Esophagus muscularis mucosa (tissue), 4 donors: ENCODE measurements at regions not wholly inside any gene's neighbourhood (a gene's known extent, or its start where the extent isn't known, plus 50 kb on each side); places are given as distances from the start of the nearest gene placed in this dataset.

Experiments used
- DNase-seq: peaks from one replicate; pipeline ENCODE4 v3.0.0-alpha.2; 2017; ENCODE audit errors: extremely low spot score
- H3K27ac ChIP-seq, 4 donors: fragments of 200-600 bp; sonication (generic); replicated peaks in 1 of 4; 1 replicate in 3 of 4; 2 replicates in 1 of 4; pipeline ENCODE4 v1.5.1; 2016 to 2019; ENCODE audit warnings: mild to moderate bottlenecking in 1 of 4
- H3K27me3 ChIP-seq, 4 donors: fragments of 200-600 bp; sonication (generic); one replicate each; pipeline versions ENCODE4 v1.5.1 to v1.6.0; 2016 to 2019
- H3K36me3 ChIP-seq, 4 donors: fragments of 200-600 bp; sonication (generic); one replicate each; pipeline ENCODE4 v1.5.1; 2016 to 2019
- H3K4me1 ChIP-seq, 4 donors: fragments of 200-600 bp; sonication (generic); one replicate each; pipeline ENCODE4 v1.5.1; 2016 to 2019
- H3K4me3 ChIP-seq, 4 donors: fragments of 200-600 bp; sonication (generic); 1 replicate in 2 of 4; 2 replicates in 2 of 4; pipeline ENCODE4 v1.5.1; 2016 to 2019; ENCODE audit warnings: mild to moderate bottlenecking in 4 of 4, moderate library complexity in 1 of 4
- H3K9me3 ChIP-seq, 4 donors: fragments of 200-600 bp; sonication (generic); 1 replicate in 3 of 4; 2 replicates in 1 of 4; pipeline ENCODE4 v1.5.1; 2016 to 2019
- CTCF ChIP-seq, 3 experiments: fragments of 200-600 bp in 2 of 3; fragments of 450-650 bp in 1 of 3; sonication (generic) in 2 of 3; IDR thresholded peaks; one replicate each; pipeline ENCODE4 v1.5.1; 2017 to 2019; ENCODE audit warnings: antibody characterized with exemption in 3 of 3, mild to moderate bottlenecking in 2 of 3, moderate library complexity in 1 of 3
- EP300 ChIP-seq: sonication (generic); formaldehyde crosslinking; IDR thresholded peaks from one replicate; pipeline ENCODE4 v1.6.1; 2017; ENCODE audit warnings: antibody characterized with exemption
- POLR2A ChIP-seq: fragments of 450-650 bp; IDR thresholded peaks from one replicate; pipeline ENCODE4 v1.6.1; 2017; ENCODE audit warnings: antibody characterized with exemption, moderate library complexity, mild to moderate bottlenecking, low read depth
- POLR2AphosphoS5 ChIP-seq, 2 donors: sonication (generic); formaldehyde crosslinking; IDR thresholded peaks; one replicate each; pipeline ENCODE4 v1.6.1; 2017; ENCODE audit warnings: antibody characterized with exemption in 2 of 2
- WGBS: methylation state at CpG from one replicate; pipeline ENCODE4 v1.1.5; 2018; 5-methylcytosine and 5-hydroxymethylcytosine counted together
- intact Hi-C: fragments of 100-400 bp; cut with DNase I; formaldehyde crosslinking; loops from one replicate; pipeline ENCODE4 v1.15.1; 2023

GRCh38 chr13:36559375-36559774 lies 114.4 kb upstream of the SERTM1 start:
- H3K36me3 ChIP-seq, result no peaks in the 10 kb centered on the region
- no peak overlapping the region for H3K27ac ChIP-seq
- H3K27me3 ChIP-seq, result no peaks in the 10 kb centered on the region
- WGBS, result 67% methylated on average over 3 of the region's 3 CpGs
- no peak for DNase-seq
- intact Hi-C loops, result no loop called here
- no peaks in the 10 kb centered on the region for H3K4me1 ChIP-seq
- no peak for TF ChIP-seq POLR2AphosphoS5 (IDR thresholded peaks at IDR 0.05)
- TF ChIP-seq EP300, result no peak
- TF ChIP-seq CTCF (IDR thresholded peaks at IDR 0.05), result no peak
- TF ChIP-seq POLR2A, result no peak
- no peak overlapping the region for H3K4me3 ChIP-seq
- no peaks in the 10 kb centered on the region for H3K9me3 ChIP-seq

- 88% methylated on average over 5 of the region's 5 CpGs for WGBS
- Histone ChIP-seq H3K36me3 (no peaks in the 10 kb centered on the region), H3K4me1 (no peaks in the 10 kb centered on the region), H3K4me3 (no peak overlapping the region), H3K9me3 (no peaks in the 10 kb centered on the region), H3K27me3 (no peaks in the 10 kb centered on the region), H3K27ac (no peak overlapping the region)
- no peak for DNase-seq
- intact Hi-C loops, result no loop called here
- TF ChIP-seq CTCF (IDR thresholded peaks at IDR 0.05), result no peak
- no peak for TF ChIP-seq POLR2AphosphoS5 (IDR thresholded peaks at IDR 0.05)
- no peak for TF ChIP-seq POLR2A
- TF ChIP-seq EP300, result no peak
These were observed 106.3 kb upstream of the SERTM1 start for GRCh38 chr13:36567485-36567884.

- no peaks in the 10 kb centered on the region for H3K36me3 ChIP-seq
- no peak for DNase-seq
- no peaks in the 10 kb centered on the region for H3K27me3 ChIP-seq
- H3K4me1 ChIP-seq, result no peaks in the 10 kb centered on the region
- H3K9me3 ChIP-seq, result no peaks in the 10 kb centered on the region
- intact Hi-C loops, result no loop called here
- TF ChIP-seq POLR2A (no peak), EP300 (no peak), CTCF (IDR thresholded peaks at IDR 0.05) (no peak), POLR2AphosphoS5 (IDR thresholded peaks at IDR 0.05) (no peak)
- 80% methylated on average over 2 of the region's 2 CpGs for WGBS
- no peak overlapping the region for H3K4me3 ChIP-seq
- H3K27ac ChIP-seq, result no peak overlapping the region
These were observed 103.3 kb upstream of the SERTM1 start for GRCh38 chr13:36570489-36570888.

- H3K27ac ChIP-seq, result no peak overlapping the region
- WGBS, result 31% methylated on average over 2 of the region's 2 CpGs
- no peaks in the 10 kb centered on the region for H3K9me3 ChIP-seq
- H3K4me3 ChIP-seq, result no peak overlapping the region
- no peaks in the 10 kb centered on the region for H3K4me1 ChIP-seq
- TF ChIP-seq EP300, result no peak
- TF ChIP-seq CTCF (IDR thresholded peaks at IDR 0.05), result no peak
- TF ChIP-seq POLR2AphosphoS5 (IDR thresholded peaks at IDR 0.05), result no peak
- no peak for TF ChIP-seq POLR2A
- no peak for DNase-seq
- H3K27me3 ChIP-seq, result no peaks in the 10 kb centered on the region
- intact Hi-C loops, result no loop called here
- no peaks in the 10 kb centered on the region for H3K36me3 ChIP-seq
These were observed 102.4 kb upstream of the SERTM1 start for GRCh38 chr13:36571444-36571843.

- TF ChIP-seq EP300, result no peak
- no peak for TF ChIP-seq POLR2A
- no peak for TF ChIP-seq POLR2AphosphoS5 (IDR thresholded peaks at IDR 0.05)
- TF ChIP-seq CTCF (IDR thresholded peaks at IDR 0.05), result no peak
- intact Hi-C loops, result no loop called here
These were observed 90.8 kb upstream of the SERTM1 start for GRCh38 chr13:36582977-36583376.

More at GRCh38 chr13:36582977-36583376, 90.8 kb upstream of the SERTM1 start:
- no peaks in the 10 kb centered on the region for H3K27me3 ChIP-seq
- H3K4me3 ChIP-seq, result no peak overlapping the region
- no peak overlapping the region for H3K27ac ChIP-seq
- no peaks in the 10 kb centered on the region for H3K4me1 ChIP-seq
- H3K9me3 ChIP-seq, result no peaks in the 10 kb centered on the region
- DNase-seq, result no peak
- no peaks in the 10 kb centered on the region for H3K36me3 ChIP-seq
